HL-60 (cell line): ENCODE measurements at regions not wholly inside any gene's neighbourhood (a gene's known extent, or its start where the extent isn't known, plus 50 kb on each side); places are given as distances from the start of the nearest gene placed in this dataset.

ENCODE experiments used
- DNase-seq, 2 experiments: peaks; one replicate each; pipeline ENCODE4 v3.0.0-alpha.2; 2010 to 2020; ENCODE audit warnings: low read depth in 1 of 2, low spot score in 1 of 2
- H3K27ac ChIP-seq: fragments of 250-450 bp; sonication (Bioruptor Pico); replicated peaks from 2 replicates; pipeline ENCODE4 v1.5.1; 2020; ENCODE audit warnings: mild to moderate bottlenecking, moderate library complexity
- H3K27me3 ChIP-seq: fragments of 250-450 bp; sonication (Bioruptor Pico); 2 replicates; pipeline ENCODE4 v1.5.1; 2021; ENCODE audit warnings: mild to moderate bottlenecking, moderate library complexity; ENCODE audit not compliant: insufficient read depth, poor library complexity, severe bottlenecking
- H3K4me3 ChIP-seq: replicated peaks from 2 replicates; pipeline ENCODE4 v1.5.1; 2011; ENCODE audit warnings: mild to moderate bottlenecking, control low read depth, low read length; ENCODE audit not compliant: insufficient read depth
- GABPA ChIP-seq: IDR thresholded peaks from 2 replicates; pipeline ENCODE4 v1.6.1; 2012; ENCODE audit warnings: low read depth
- POLR2AphosphoS5 ChIP-seq: IDR thresholded peaks from 2 replicates; pipeline ENCODE4 v1.6.1; 2012; ENCODE audit warnings: low read depth
- SPI1 ChIP-seq: IDR thresholded peaks from 2 replicates; pipeline ENCODE4 v1.6.1; 2012; ENCODE audit warnings: low read depth, mild to moderate bottlenecking, borderline replicate concordance
- TF ChIP-seq, protein P1 (sequence below): IDR thresholded peaks from one replicate; pipeline ENCODE4 v1.5.1; 2011; ENCODE audit warnings: low read length, control low read depth, inconsistent platforms; ENCODE audit not compliant: insufficient read depth
- TF ChIP-seq, protein P2 (sequence below): IDR thresholded peaks from 2 replicates; pipeline ENCODE4 v1.6.1; 2012; ENCODE audit warnings: low read depth; ENCODE audit not compliant: insufficient replicate concordance

DNA sequence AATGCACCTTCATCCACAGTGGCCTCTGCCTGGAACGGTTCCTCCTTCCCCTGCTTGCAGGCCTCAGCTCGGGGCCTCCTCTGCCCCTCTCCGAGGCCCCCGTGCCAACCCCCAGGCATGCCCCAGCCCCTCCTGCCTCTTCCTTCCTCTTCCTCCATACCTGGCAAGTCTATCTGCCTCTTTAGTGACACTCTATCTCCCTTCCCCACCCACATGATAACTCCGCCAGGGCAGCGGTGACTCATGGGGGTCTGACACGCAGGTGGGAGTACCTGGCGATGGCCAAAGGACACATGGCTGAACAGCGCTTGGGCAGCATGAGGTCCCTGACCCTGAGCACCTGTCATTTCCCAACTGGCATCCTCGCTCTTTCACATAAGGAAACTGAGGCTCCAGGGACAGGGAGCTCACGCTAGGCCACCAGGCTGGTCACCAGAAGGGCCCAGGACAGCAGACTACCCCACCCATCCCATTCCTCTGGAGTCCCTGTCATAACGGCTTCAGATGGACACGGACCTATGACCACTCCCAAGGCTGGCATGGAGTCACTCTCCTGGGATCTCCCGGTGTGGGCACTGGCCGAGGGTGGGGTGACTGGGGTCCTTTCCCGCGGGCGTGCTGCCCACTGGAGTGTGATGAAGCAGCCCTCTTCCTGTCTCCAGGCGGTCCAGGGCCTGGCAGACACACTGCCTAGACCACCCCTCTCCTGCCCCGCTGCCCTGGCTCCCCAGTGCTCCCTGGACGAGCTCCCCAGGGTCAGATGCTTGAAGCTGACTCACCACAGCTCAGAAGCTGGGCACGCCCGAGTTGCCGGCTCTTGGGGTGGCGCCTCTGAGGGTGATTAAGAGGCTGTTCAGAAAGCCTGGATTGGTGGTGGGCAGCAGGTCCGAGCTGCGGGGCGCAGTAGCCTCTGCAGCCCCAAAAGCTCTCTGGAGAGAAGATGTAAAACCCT lies 100.6 kb downstream of the ENGASE start:
- no peak overlapping the region for H3K4me3 ChIP-seq
- TF ChIP-seq, protein P1, sequence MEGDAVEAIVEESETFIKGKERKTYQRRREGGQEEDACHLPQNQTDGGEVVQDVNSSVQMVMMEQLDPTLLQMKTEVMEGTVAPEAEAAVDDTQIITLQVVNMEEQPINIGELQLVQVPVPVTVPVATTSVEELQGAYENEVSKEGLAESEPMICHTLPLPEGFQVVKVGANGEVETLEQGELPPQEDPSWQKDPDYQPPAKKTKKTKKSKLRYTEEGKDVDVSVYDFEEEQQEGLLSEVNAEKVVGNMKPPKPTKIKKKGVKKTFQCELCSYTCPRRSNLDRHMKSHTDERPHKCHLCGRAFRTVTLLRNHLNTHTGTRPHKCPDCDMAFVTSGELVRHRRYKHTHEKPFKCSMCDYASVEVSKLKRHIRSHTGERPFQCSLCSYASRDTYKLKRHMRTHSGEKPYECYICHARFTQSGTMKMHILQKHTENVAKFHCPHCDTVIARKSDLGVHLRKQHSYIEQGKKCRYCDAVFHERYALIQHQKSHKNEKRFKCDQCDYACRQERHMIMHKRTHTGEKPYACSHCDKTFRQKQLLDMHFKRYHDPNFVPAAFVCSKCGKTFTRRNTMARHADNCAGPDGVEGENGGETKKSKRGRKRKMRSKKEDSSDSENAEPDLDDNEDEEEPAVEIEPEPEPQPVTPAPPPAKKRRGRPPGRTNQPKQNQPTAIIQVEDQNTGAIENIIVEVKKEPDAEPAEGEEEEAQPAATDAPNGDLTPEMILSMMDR: no peak
- TF ChIP-seq GABPA (no peak), SPI1 (no peak), POLR2AphosphoS5 (no peak)
- TF ChIP-seq, protein P2, sequence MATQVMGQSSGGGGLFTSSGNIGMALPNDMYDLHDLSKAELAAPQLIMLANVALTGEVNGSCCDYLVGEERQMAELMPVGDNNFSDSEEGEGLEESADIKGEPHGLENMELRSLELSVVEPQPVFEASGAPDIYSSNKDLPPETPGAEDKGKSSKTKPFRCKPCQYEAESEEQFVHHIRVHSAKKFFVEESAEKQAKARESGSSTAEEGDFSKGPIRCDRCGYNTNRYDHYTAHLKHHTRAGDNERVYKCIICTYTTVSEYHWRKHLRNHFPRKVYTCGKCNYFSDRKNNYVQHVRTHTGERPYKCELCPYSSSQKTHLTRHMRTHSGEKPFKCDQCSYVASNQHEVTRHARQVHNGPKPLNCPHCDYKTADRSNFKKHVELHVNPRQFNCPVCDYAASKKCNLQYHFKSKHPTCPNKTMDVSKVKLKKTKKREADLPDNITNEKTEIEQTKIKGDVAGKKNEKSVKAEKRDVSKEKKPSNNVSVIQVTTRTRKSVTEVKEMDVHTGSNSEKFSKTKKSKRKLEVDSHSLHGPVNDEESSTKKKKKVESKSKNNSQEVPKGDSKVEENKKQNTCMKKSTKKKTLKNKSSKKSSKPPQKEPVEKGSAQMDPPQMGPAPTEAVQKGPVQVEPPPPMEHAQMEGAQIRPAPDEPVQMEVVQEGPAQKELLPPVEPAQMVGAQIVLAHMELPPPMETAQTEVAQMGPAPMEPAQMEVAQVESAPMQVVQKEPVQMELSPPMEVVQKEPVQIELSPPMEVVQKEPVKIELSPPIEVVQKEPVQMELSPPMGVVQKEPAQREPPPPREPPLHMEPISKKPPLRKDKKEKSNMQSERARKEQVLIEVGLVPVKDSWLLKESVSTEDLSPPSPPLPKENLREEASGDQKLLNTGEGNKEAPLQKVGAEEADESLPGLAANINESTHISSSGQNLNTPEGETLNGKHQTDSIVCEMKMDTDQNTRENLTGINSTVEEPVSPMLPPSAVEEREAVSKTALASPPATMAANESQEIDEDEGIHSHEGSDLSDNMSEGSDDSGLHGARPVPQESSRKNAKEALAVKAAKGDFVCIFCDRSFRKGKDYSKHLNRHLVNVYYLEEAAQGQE: no peak
- DNase-seq: no peak
- H3K27me3 ChIP-seq: no peaks in the 10 kb centered on the region
- no peak overlapping the region for H3K27ac ChIP-seq

DNA sequence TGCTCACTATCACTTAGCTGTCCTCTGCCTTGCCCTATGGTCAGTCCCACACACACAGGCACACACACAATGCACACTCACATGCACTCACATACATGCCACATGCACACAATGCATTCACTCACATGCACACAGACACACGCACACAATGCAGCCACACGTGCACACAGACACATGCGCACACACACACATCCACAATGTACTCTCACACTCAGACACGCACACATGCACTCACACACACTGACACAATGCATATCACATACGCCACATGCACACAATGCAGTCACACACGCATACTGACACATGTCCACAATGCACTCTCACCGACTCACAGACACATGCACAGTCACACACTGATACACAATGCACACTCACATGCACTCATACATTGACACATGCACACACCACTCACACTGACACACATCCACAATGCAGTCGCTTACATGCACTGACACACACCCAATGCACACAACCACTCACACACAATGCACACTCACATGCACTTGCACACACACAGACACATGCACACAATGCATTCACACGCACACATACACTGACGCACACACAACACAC lies 99.7 kb downstream of the ENGASE start:
- DNase-seq: no peak
- Histone ChIP-seq H3K27ac (no peak overlapping the region), H3K4me3 (no peak overlapping the region), H3K27me3 (peaks cover 4% of the 10 kb centered on the region)
- TF ChIP-seq SPI1 (no peak), POLR2AphosphoS5 (no peak), GABPA (no peak)
- TF ChIP-seq, protein P1: no peak
- TF ChIP-seq, protein P2: no peak

DNA sequence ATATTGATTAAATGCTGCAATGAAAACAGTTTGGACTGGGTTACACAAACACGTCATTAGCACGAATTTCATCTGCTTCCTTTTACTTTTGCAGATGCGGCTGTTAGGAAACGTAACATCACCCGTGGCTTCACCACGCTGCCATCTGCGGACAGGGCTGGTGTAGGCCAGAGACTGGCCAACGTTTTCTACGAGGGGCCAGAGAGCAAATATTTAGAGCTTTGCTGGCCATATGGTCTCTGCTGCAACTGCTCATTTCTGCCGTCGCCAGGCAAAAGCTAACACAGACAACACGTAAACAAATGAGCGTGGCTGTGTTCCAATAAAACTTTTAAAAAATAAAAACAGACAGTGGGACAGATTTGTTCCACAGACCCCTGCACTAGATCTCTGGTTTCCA lies 96.6 kb downstream of the ENGASE start:
- TF ChIP-seq POLR2AphosphoS5 (no peak), SPI1 (no peak), GABPA (no peak)
- TF ChIP-seq, protein P2: no peak
- TF ChIP-seq, protein P1: no peak
- H3K27ac ChIP-seq: no peak overlapping the region
- H3K4me3 ChIP-seq: no peak overlapping the region
- peaks cover 6% of the 10 kb centered on the region for H3K27me3 ChIP-seq
- DNase-seq: no peak
